Spleen (tissue), 11 donors: ENCODE measurements at regions not wholly inside any gene's neighbourhood (a gene's known extent, or its start where the extent isn't known, plus 50 kb on each side); places are given as distances from the start of the nearest gene placed in this dataset.

Source experiments
- DNase-seq: peaks from one replicate; pipeline ENCODE4 v3.0.0-alpha.2; 2020
- H3K27ac ChIP-seq, 8 donors: fragments of 200-600 bp; sonication (generic) in 7 of 8; 1 replicate in 4 of 8; 2 replicates in 4 of 8; pipeline versions ENCODE4 v1.5.0 to v1.8.0; 2016 to 2021; ENCODE audit warnings: inconsistent platforms in 4 of 8, mild to moderate bottlenecking in 4 of 8, moderate library complexity in 1 of 8
- H3K27me3 ChIP-seq, 7 donors: fragments of 200-600 bp; sonication (generic) in 6 of 7; replicated peaks in 1 of 7; 1 replicate in 4 of 7; 2 replicates in 3 of 7; pipeline versions ENCODE4 v1.5.0 to v1.8.0; 2016 to 2021; ENCODE audit warnings: inconsistent platforms in 3 of 7, mild to moderate bottlenecking in 1 of 7
- H3K36me3 ChIP-seq, 6 donors: fragments of 200-600 bp; sonication (generic) in 5 of 6; 1 replicate in 4 of 6; 2 replicates in 2 of 6; pipeline versions ENCODE4 v1.5.0 to v1.8.0; 2016 to 2021; ENCODE audit warnings: inconsistent platforms in 2 of 6
- H3K4me1 ChIP-seq, 6 donors: fragments of 200-600 bp; sonication (generic) in 5 of 6; 1 replicate in 3 of 6; 2 replicates in 3 of 6; pipeline versions ENCODE4 v1.5.0 to v1.8.0; 2016 to 2021; ENCODE audit warnings: inconsistent platforms in 3 of 6
- H3K4me3 ChIP-seq, 8 donors: fragments of 200-600 bp; sonication (generic) in 7 of 8; 1 replicate in 4 of 8; 2 replicates in 4 of 8; pipeline versions ENCODE4 v1.5.0 to v1.8.0; 2016 to 2021; ENCODE audit warnings: inconsistent platforms in 4 of 8, mild to moderate bottlenecking in 4 of 8, moderate library complexity in 2 of 8
- H3K9me3 ChIP-seq, 8 donors: fragments of 200-600 bp; sonication (generic) in 7 of 8; 1 replicate in 4 of 8; 2 replicates in 4 of 8; pipeline versions ENCODE4 v1.5.0 to v1.8.0; 2016 to 2021; ENCODE audit warnings: inconsistent platforms in 4 of 8
- POLR2A ChIP-seq, 3 donors: fragments of 450-650 bp; IDR thresholded peaks; one replicate each; pipeline ENCODE4 v1.5.1; 2017; ENCODE audit warnings: antibody characterized with exemption in 3 of 3, mild to moderate bottlenecking in 1 of 3
- POLR2AphosphoS5 ChIP-seq, 3 donors: sonication (generic); formaldehyde crosslinking; IDR thresholded peaks; one replicate each; pipeline ENCODE4 v1.5.1; 2017; ENCODE audit warnings: antibody characterized with exemption in 3 of 3
- WGBS, 5 donors: extraction: QIAGEN DNeasy Blood & Tissue Kit in 3 of 5; methylation state at CpG; one replicate each; pipeline versions ENCODE4 v1.1.5 to v1.1.7; 2013 to 2018; 5-methylcytosine and 5-hydroxymethylcytosine counted together
- intact Hi-C: fragments of 100-400 bp; cut with DNase I; formaldehyde crosslinking; loops from one replicate; pipeline ENCODE4 v1.15.0; 2023; ENCODE audit warnings: low total_unique reads
- TF ChIP-seq, protein P1 (sequence below), 11 experiments: fragments of 200-600 bp in 7 of 11; fragments of 450-650 bp in 4 of 11; sonication (generic) in 4 of 11; IDR thresholded peaks in 8 of 11; conservative IDR thresholded peaks in 3 of 11; 1 replicate in 7 of 11; 2 replicates in 4 of 11; pipeline versions ENCODE4 v1.4.0 to v1.8.0; 2016 to 2021; ENCODE audit warnings: antibody characterized with exemption in 11 of 11, inconsistent platforms in 4 of 11, mild to moderate bottlenecking in 1 of 11
- donor health status: healthy with polysubstance abuse.
- donor health status: DM: no; HTN: no; CAD: no; lungs with moderate emphysema.
- donor health status: DM: no; HTN: no; CAD: no.
- donor health status: Bipolar disorder and iron deficiency.
- donor health status: healthy.
- donor health status: DM: no; HTN: no; CAD: no.
- donor health status: DM: yes; HTN: yes; CAD: no.

DNA sequence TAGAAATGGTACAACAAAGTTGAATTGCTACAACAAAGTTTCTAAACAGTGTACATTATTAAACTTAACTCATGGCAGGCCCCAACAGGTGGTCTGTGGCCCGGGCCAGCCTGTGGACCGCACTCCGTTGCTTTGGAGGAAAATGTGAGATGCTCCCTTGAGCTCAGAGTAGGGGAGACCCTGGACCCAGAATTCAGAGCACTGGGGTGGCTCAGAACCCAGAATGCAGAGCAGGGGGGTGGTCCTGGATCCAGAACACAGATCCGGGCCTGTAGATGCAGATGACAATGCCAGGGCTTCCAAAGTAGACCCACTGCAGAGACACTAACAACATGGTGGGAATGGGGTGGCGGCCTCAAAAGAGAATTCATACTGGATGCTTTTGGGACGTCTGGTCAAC, 311.0 kb downstream of the NDUFA10 start:
- 73 to 87% (median 79%) methylated on average over 6 of the region's 6 CpGs for WGBS, 5 donors
- Histone ChIP-seq H3K4me1 (no peaks in the 10 kb centered on the region), H3K4me3 (no peak overlapping the region), H3K27me3 (peaks cover 0 to 18% (median 0%) of the 10 kb centered on the region in 7 donors), H3K9me3 (peaks cover 0 to 65% (median 40%) of the 10 kb centered on the region in 8 donors), H3K27ac (no peak overlapping the region), H3K36me3 (no peaks in the 10 kb centered on the region)
- DNase-seq, result peak; percentile 31
- intact Hi-C loops, result no loop called here
- TF ChIP-seq POLR2AphosphoS5 (IDR thresholded peaks at IDR 0.05), result no peak
- TF ChIP-seq, protein P1, sequence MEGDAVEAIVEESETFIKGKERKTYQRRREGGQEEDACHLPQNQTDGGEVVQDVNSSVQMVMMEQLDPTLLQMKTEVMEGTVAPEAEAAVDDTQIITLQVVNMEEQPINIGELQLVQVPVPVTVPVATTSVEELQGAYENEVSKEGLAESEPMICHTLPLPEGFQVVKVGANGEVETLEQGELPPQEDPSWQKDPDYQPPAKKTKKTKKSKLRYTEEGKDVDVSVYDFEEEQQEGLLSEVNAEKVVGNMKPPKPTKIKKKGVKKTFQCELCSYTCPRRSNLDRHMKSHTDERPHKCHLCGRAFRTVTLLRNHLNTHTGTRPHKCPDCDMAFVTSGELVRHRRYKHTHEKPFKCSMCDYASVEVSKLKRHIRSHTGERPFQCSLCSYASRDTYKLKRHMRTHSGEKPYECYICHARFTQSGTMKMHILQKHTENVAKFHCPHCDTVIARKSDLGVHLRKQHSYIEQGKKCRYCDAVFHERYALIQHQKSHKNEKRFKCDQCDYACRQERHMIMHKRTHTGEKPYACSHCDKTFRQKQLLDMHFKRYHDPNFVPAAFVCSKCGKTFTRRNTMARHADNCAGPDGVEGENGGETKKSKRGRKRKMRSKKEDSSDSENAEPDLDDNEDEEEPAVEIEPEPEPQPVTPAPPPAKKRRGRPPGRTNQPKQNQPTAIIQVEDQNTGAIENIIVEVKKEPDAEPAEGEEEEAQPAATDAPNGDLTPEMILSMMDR (IDR thresholded peaks at IDR 0.05 in 8 of 11, conservative IDR thresholded peaks at IDR 0.05 in 3 of 11), result no peak

DNA sequence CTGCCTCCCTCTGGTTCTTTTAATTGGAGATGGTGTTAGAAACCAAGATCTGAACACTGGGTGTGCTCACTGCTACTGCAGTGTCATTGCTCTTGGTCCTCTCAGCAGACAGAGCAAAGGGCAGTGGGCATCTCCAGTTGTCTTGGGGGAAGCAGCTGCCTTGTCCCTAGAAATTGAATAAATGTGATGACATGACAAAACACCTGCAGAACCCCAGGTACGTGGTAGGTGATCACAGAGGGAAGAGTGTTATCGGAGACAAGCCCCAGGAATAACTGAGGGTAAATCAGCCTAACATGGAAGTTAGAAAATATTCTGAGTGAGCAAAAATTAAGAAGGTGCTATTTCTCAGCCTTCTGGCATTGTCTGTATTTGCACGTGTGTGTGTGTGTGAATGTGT, 311.9 kb upstream of the HDAC4 start:
- TF ChIP-seq POLR2A (IDR thresholded peaks at IDR 0.05), result no peak
- no peak for TF ChIP-seq POLR2AphosphoS5 (IDR thresholded peaks at IDR 0.05)
- TF ChIP-seq, protein P1 (IDR thresholded peaks at IDR 0.05 in 8 of 11, conservative IDR thresholded peaks at IDR 0.05 in 3 of 11), result no peak
- WGBS, 5 donors, result 83 to 95% (median 93%) methylated on average over 3 of the region's 3 CpGs
- intact Hi-C loops, result no loop called here

DNA sequence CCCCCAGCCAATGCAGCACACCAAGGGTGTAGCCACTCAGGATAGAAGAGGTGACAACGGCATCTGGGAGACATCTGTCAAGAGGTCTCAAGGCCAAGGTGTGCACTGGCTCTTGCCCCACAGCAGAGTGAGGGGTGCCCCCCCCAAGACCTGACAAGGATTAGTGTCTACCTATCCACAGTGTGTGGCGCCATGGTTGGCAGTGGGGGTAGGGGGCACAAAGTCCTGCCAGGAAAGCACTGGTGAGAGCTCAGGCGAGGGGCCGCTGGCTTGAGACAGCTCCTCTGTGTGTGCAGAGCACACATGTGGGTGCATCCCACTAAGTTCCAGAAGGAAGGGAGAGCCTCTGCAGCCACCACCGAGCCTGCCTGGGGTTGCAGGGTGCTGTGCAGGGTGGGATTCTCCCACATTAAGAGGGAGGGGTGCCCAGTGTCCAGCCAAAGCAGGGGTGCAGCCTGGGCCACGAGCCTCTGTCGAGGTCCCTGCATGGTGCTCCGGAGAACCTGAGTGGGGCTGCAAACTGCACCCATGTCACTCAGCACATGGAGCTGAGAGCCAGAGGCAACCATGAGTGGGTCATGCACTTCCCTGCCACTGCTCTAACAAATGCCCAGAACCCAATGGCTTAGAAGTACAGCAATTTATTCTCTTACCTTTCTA, 311.2 kb upstream of the HDAC4 start:
- Histone ChIP-seq H3K9me3 (peaks cover 0 to 66% (median 40%) of the 10 kb centered on the region in 8 donors), H3K27ac (no peak overlapping the region), H3K4me1 (no peaks in the 10 kb centered on the region), H3K4me3 (no peak overlapping the region), H3K27me3 (peaks cover 0 to 18% (median 0%) of the 10 kb centered on the region in 7 donors), H3K36me3 (no peaks in the 10 kb centered on the region)
- TF ChIP-seq, protein P1 (IDR thresholded peaks at IDR 0.05 in 8 of 11, conservative IDR thresholded peaks at IDR 0.05 in 3 of 11), result no peak
- no peak for TF ChIP-seq POLR2AphosphoS5 (IDR thresholded peaks at IDR 0.05)
- TF ChIP-seq POLR2A (IDR thresholded peaks at IDR 0.05), result no peak
- peak; percentile 55 for DNase-seq
- intact Hi-C loops, result no loop called here
- 74 to 91% (median 87%) methylated on average over 7 to 8 of the region's 8 CpGs for WGBS, 5 donors

More for the DNA sequence above, 311.9 kb upstream of the HDAC4 start:
- Histone ChIP-seq H3K27ac (no peak overlapping the region), H3K27me3 (peaks cover 0 to 18% (median 0%) of the 10 kb centered on the region in 7 donors), H3K36me3 (no peaks in the 10 kb centered on the region), H3K4me3 (no peak overlapping the region), H3K9me3 (peaks cover 0 to 66% (median 40%) of the 10 kb centered on the region in 8 donors), H3K4me1 (no peaks in the 10 kb centered on the region)
- DNase-seq, result no peak

DNA sequence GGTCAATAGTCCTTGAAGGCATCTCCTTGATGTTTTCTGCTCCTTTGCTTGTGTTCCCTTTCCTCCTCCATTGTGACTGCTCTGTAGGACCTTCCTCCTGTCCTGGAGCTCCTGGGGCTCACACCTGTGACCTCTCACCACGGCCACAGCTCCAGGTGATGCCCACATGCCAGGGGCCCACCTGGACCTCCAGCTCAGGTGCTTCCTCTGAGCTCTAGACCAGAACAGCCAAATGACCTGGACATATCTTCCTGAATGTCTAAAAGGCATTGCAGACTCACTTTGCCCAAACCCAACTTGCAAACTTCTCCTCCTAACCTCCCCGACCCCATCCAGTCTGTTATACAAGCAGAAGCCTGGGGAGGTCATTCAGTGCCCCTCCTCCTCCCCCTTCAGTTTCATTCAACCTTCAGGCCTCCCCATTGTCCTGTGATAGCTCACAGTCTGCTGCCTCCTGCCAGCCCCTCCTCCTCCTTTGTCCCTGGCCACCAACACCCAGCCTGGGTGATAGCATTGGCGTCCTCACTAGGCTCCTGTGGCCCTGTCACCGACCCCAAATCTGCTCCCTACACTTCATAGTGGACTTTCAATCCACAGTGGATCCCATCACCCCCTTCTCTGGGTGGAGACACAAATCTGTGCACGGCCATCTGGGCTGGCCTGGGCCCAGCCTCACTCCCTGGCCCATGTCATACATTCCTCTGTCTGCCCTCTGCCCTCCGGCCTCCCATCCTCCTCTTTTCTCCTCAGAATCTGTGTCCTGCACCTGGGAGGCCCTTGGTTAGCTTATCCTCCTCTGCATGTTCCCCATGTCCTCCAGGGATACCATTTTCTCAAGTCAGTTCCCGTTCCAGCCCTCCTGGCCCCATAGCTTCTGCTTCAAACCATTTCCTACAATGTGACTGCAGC, 310.4 kb upstream of the HDAC4 start:
- TF ChIP-seq POLR2A (IDR thresholded peaks at IDR 0.05) (no peak), POLR2AphosphoS5 (IDR thresholded peaks at IDR 0.05) (no peak)
- TF ChIP-seq, protein P1 (IDR thresholded peaks at IDR 0.05 in 8 of 11, conservative IDR thresholded peaks at IDR 0.05 in 3 of 11), result no peak
- Histone ChIP-seq H3K4me3 (no peak overlapping the region), H3K9me3 (peaks cover 0 to 66% (median 40%) of the 10 kb centered on the region in 8 donors), H3K36me3 (no peaks in the 10 kb centered on the region), H3K4me1 (peaks cover 0 to 2% (median 0%) of the 10 kb centered on the region in 6 donors), H3K27ac (no peak overlapping the region), H3K27me3 (peaks cover 0 to 23% (median 0%) of the 10 kb centered on the region in 7 donors)
- 59 to 89% (median 64%) methylated on average over 7 of the region's 7 CpGs for WGBS, 5 donors
- DNase-seq, result peak; percentile 38
- intact Hi-C loops, result no loop called here
